Mesendoderm (in vitro differentiated cells): ENCODE measurements at regions not wholly inside any gene's neighbourhood (a gene's known extent, or its start where the extent isn't known, plus 50 kb on each side); places are given as distances from the start of the nearest gene placed in this dataset.

Experiments used
- DNase-seq: peaks from one replicate; pipeline ENCODE4 v3.0.0; 2013
- H2AK5ac ChIP-seq: 2 replicates; pipeline ENCODE4 v1.6.1; 2013; ENCODE audit warnings: low read length, inconsistent platforms
- H2BK120ac ChIP-seq: 2 replicates; pipeline ENCODE4 v1.6.1; 2013; ENCODE audit warnings: low read depth, mild to moderate bottlenecking, low read length, moderate library complexity, mixed read lengths
- H2BK15ac ChIP-seq: replicated peaks from 2 replicates; pipeline ENCODE4 v1.6.1; 2013; ENCODE audit warnings: low read depth, mild to moderate bottlenecking, moderate library complexity
- H2BK5ac ChIP-seq: 2 replicates; pipeline ENCODE4 v1.6.1; 2013; ENCODE audit warnings: low read length, inconsistent platforms
- H3K18ac ChIP-seq: 2 replicates; pipeline ENCODE4 v1.6.1; 2013; ENCODE audit warnings: mild to moderate bottlenecking, low read length, mixed read lengths
- H3K23ac ChIP-seq: one replicate; pipeline ENCODE4 v1.6.1; 2013; ENCODE audit warnings: low read length
- H3K27ac ChIP-seq: 2 replicates; pipeline ENCODE4 v1.5.1; 2013; ENCODE audit warnings: low read depth, mild to moderate bottlenecking, inconsistent platforms, low read length, moderate library complexity
- H3K27me3 ChIP-seq: 2 replicates; pipeline ENCODE4 v1.6.1; 2013; ENCODE audit warnings: low read length, control low read depth, mild to moderate bottlenecking, inconsistent platforms; ENCODE audit not compliant: insufficient read depth, poor library complexity
- H3K36me3 ChIP-seq: 2 replicates; pipeline ENCODE4 v1.6.1; 2013; ENCODE audit warnings: low read length, inconsistent platforms; ENCODE audit not compliant: control insufficient read depth, insufficient read depth
- H3K4ac ChIP-seq: one replicate; pipeline ENCODE4 v1.6.1; 2013; ENCODE audit warnings: low read depth, mild to moderate bottlenecking, low read length, moderate library complexity
- H3K4me1 ChIP-seq: 2 replicates; pipeline ENCODE4 v1.6.1; 2013; ENCODE audit warnings: low read depth, low read length, inconsistent platforms; ENCODE audit not compliant: control insufficient read depth
- H3K4me2 ChIP-seq: 2 replicates; pipeline ENCODE4 v1.6.1; 2013; ENCODE audit warnings: low read length
- H3K4me3 ChIP-seq: 2 replicates; pipeline ENCODE4 v1.5.1; 2013; ENCODE audit warnings: mild to moderate bottlenecking, low read length
- H3K56ac ChIP-seq: one replicate; pipeline ENCODE4 v1.6.1; 2013; ENCODE audit warnings: low read length
- H3K79me1 ChIP-seq: 2 replicates; pipeline ENCODE4 v1.6.1; 2013; ENCODE audit warnings: low read length, inconsistent platforms
- H3K79me2 ChIP-seq: 2 replicates; pipeline ENCODE4 v1.6.1; 2013; ENCODE audit warnings: mild to moderate bottlenecking, low read length; ENCODE audit not compliant: control insufficient read depth, insufficient read depth
- H3K9ac ChIP-seq: 2 replicates; pipeline ENCODE4 v1.6.1; 2013; ENCODE audit warnings: low read length, inconsistent platforms
- H4K5ac ChIP-seq: one replicate; pipeline ENCODE4 v1.6.1; 2013; ENCODE audit warnings: low read length
- H4K8ac ChIP-seq: one replicate; pipeline ENCODE4 v1.6.1; 2013; ENCODE audit warnings: low read depth, mild to moderate bottlenecking, control low read depth, low read length, moderate library complexity
- WGBS: extraction: QIAGEN DNeasy Blood & Tissue Kit; methylation state at CpG from one replicate; pipeline ENCODE4 v1.1.7; 2013; ENCODE audit warnings: low lambda C conversion rate, missing lambda C conversion rate; ENCODE audit not compliant: insufficient coverage; ENCODE audit errors: extremely low coverage; 5-methylcytosine and 5-hydroxymethylcytosine counted together

DNA sequence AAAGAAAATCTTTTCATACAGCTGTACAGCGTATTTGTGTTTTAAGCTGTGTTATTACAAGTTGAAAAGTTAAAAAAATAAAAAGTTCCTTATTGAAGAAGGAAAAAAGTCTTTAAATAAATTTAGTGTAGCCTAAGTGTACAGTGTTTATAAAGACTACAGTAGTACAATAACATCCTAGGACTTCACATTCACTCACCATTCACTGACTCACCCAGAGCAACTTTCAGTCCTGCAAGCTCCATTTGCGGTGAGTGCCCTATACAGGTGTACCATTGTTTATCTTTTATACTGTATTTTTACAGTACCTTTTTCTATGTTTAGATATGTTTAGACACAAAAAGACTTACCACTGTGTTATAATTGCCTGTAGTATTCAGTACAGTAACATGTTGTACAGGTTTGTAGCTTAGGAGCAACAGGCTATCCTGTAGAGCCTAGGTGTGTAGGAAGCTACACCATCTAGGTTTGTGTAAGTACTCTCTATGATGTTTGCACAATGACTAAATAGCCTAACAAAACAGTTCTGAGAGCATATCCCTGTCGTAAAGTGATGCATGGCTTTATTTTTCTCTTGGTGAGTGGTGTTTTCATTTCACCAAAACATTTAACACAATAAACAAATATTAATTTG lies 275.2 kb downstream of the DACT1 start:
- Histone ChIP-seq H3K23ac (no peak overlapping the region), H3K27ac (no peak overlapping the region), H3K4me1 (no peaks in the 10 kb centered on the region), H4K5ac (no peak overlapping the region), H3K9ac (no peak overlapping the region), H3K79me1 (no peaks in the 10 kb centered on the region), H3K36me3 (no peaks in the 10 kb centered on the region), H2BK120ac (no peak overlapping the region), H3K4ac (no peak overlapping the region), H3K18ac (no peak overlapping the region), H3K56ac (no peak overlapping the region), H4K8ac (no peak overlapping the region), H2AK5ac (no peak overlapping the region), H3K79me2 (no peaks in the 10 kb centered on the region), H2BK15ac (no peak overlapping the region), H3K4me3 (no peak overlapping the region), H3K27me3 (no peaks in the 10 kb centered on the region), H2BK5ac (no peak overlapping the region), H3K4me2 (no peak overlapping the region)
- DNase-seq: no peak
- no CpG with 5 or more reads among the region's 3 CpGs for WGBS

DNA sequence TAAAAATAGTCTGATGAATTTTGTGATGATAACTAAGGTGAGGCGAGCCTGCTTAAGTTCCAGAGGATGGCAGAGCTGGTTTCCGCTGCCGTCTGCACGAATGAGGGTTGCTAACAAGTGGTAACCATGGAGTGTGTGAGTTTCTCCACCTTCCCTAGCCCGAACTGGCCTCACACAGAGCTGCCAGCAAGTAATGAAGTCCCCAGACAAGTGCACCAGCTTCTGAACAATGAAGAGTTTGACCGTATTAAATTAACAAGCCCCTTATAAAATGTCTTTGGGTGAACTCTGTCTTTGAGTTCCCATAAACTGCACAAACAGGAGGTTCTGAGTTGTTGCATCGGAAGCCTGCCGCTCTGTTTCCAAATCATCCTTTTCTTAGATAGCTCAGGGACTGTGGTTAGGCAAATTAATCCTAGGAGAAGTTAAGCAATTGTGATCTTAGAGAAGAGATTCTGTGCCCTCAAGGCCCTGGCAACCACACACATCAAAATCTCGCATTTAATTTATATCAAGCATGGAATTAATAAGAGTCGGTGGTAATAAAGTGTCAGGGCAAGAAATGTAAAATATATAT lies 274.1 kb upstream of the DAAM1 start:
- DNase-seq: no peak
- Histone ChIP-seq H3K27ac (no peak overlapping the region), H3K18ac (no peak overlapping the region), H3K4me3 (no peak overlapping the region), H3K9ac (no peak overlapping the region), H3K4ac (no peak overlapping the region), H2AK5ac (no peak overlapping the region), H3K56ac (no peak overlapping the region), H3K79me2 (no peaks in the 10 kb centered on the region), H3K4me1 (no peaks in the 10 kb centered on the region), H3K79me1 (no peaks in the 10 kb centered on the region), H3K36me3 (no peaks in the 10 kb centered on the region), H4K8ac (no peak overlapping the region), H2BK5ac (no peak overlapping the region), H3K23ac (no peak overlapping the region), H3K4me2 (no peak overlapping the region), H3K27me3 (no peaks in the 10 kb centered on the region), H2BK120ac (no peak overlapping the region), H4K5ac (no peak overlapping the region), H2BK15ac (no peak overlapping the region)
- WGBS: no CpG with 5 or more reads among the region's 10 CpGs

DNA sequence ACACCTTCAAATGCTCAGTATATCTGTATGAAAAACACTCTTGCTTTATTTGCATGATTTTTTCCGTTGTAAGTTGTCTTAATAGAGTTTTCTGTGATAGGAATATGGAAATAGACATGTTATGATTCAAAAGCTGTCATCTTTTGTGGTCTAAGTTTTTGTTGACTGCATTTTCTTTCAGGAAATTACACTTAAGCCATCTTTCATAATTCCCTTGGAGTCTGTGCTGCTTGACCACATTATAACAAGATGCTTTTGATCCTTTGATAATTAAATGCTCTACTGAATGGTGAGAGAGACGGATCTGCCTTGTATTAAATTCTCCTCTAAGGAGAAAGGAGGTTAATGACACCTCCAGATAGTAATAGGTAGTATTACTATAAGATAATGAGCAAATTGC lies 272.8 kb upstream of the DAAM1 start:
- no peak overlapping the region for H4K5ac ChIP-seq
- no peak overlapping the region for H2BK5ac ChIP-seq
- no CpG with 5 or more reads among the region's 2 CpGs for WGBS
- no peaks in the 10 kb centered on the region for H3K4me1 ChIP-seq
- H3K4ac ChIP-seq: no peak overlapping the region
- H3K36me3 ChIP-seq: no peaks in the 10 kb centered on the region
- no peaks in the 10 kb centered on the region for H3K79me2 ChIP-seq
- no peak overlapping the region for H3K9ac ChIP-seq
- H2AK5ac ChIP-seq: no peak overlapping the region
- no peak for DNase-seq
- no peak overlapping the region for H3K18ac ChIP-seq
- H3K27me3 ChIP-seq: no peaks in the 10 kb centered on the region
- no peak overlapping the region for H3K4me2 ChIP-seq
- H3K79me1 ChIP-seq: no peaks in the 10 kb centered on the region
- H3K27ac ChIP-seq: no peak overlapping the region
- H2BK120ac ChIP-seq: no peak overlapping the region
- no peak overlapping the region for H3K56ac ChIP-seq
- no peak overlapping the region for H3K4me3 ChIP-seq
- no peak overlapping the region for H2BK15ac ChIP-seq
- H4K8ac ChIP-seq: no peak overlapping the region
- H3K23ac ChIP-seq: no peak overlapping the region

DNA sequence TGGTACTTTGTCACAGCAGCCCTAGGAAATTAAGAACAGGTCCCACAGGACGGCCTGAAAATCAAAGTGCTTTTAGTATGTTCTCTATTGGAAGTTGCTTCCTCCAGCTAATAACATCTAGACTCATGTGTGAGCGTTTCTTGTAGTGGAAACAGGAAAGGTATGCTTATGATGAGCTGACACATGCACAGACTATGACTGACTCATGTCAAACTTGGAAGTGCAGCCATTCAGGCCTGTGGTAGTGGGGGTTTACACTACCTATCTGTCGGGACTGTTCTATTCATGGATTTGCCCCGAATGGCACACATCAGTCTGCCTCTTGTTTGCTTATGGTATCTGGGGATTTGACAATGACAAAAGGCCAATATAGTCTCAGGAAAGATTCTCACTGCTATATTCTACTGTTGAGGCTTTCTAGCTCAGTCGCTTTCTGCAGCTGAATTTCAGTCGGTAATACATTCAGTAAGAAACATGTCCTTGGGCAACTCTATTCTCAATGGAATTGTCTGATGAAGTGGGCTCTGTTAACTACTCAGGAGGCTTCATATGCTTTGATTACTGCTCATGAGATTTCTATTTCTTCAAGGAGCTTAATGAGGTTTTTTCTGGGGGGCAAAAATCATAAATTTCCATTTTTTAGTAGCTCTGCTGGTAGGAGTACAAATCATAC lies 270.3 kb upstream of the DAAM1 start:
- Histone ChIP-seq H2BK5ac (no peak overlapping the region), H3K36me3 (no peaks in the 10 kb centered on the region), H2AK5ac (no peak overlapping the region), H2BK15ac (no peak overlapping the region), H2BK120ac (no peak overlapping the region), H3K27ac (no peak overlapping the region), H3K9ac (no peak overlapping the region), H3K18ac (no peak overlapping the region), H4K8ac (no peak overlapping the region), H3K4me1 (no peaks in the 10 kb centered on the region), H3K79me2 (no peaks in the 10 kb centered on the region), H3K4me3 (no peak overlapping the region), H3K4me2 (no peak overlapping the region), H3K56ac (no peak overlapping the region), H3K27me3 (no peaks in the 10 kb centered on the region), H3K79me1 (no peaks in the 10 kb centered on the region), H4K5ac (no peak overlapping the region), H3K4ac (no peak overlapping the region), H3K23ac (no peak overlapping the region)
- DNase-seq: no peak
- WGBS: no CpG with 5 or more reads among the region's 6 CpGs

DNA sequence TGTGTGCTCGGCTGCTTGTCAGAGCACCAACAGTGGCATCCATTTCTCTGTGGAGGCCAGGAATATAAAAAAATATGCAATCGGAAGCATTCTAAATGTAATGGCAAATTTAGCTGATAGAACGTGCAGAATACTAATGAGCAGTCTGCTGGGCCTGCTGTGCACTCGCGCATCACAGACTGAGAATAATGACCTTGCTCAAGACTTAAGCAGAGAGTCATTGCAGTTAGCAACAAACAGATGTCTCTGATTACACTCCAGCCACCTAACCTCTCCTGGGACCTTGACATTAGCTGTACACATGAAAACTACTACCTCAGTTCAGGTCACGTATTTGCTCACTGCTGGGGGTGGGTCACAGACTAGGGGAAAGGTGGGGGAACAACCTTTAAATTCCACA lies 269.2 kb upstream of the DAAM1 start:
- Histone ChIP-seq H3K9ac (no peak overlapping the region), H3K27ac (no peak overlapping the region), H4K5ac (no peak overlapping the region), H2BK15ac (no peak overlapping the region), H2AK5ac (no peak overlapping the region), H3K27me3 (no peaks in the 10 kb centered on the region), H3K4me3 (no peak overlapping the region), H3K36me3 (no peaks in the 10 kb centered on the region), H3K23ac (no peak overlapping the region), H3K79me1 (no peaks in the 10 kb centered on the region), H2BK5ac (no peak overlapping the region), H4K8ac (no peak overlapping the region), H3K18ac (no peak overlapping the region), H3K79me2 (no peaks in the 10 kb centered on the region), H3K4me1 (no peaks in the 10 kb centered on the region), H3K56ac (no peak overlapping the region), H3K4me2 (no peak overlapping the region), H3K4ac (no peak overlapping the region), H2BK120ac (no peak overlapping the region)
- no peak for DNase-seq
- WGBS: no CpG with 5 or more reads among the region's 6 CpGs
